Neuron (in vitro differentiated cells): ENCODE measurements at regions not wholly inside any gene's neighbourhood (a gene's known extent, or its start where the extent isn't known, plus 50 kb on each side); places are given as distances from the start of the nearest gene placed in this dataset.

Experiments used
- H2AFZ ChIP-seq: one replicate; pipeline ENCODE4 v1.6.1; 2013; ENCODE audit warnings: low read depth, mild to moderate bottlenecking, inconsistent platforms, low read length, moderate library complexity
- H3K27me3 ChIP-seq: one replicate; pipeline ENCODE4 v1.6.1; 2013; ENCODE audit warnings: low read length; ENCODE audit not compliant: insufficient read depth
- H3K36me3 ChIP-seq: one replicate; pipeline ENCODE4 v1.6.1; 2013; ENCODE audit warnings: low read length; ENCODE audit not compliant: insufficient read depth
- H3K4me1 ChIP-seq: one replicate; pipeline ENCODE4 v1.6.1; 2013; ENCODE audit warnings: low read length; ENCODE audit not compliant: insufficient read depth
- H3K4me3 ChIP-seq: 2 replicates; pipeline ENCODE4 v1.5.1; 2013; ENCODE audit warnings: mild to moderate bottlenecking, low read length, moderate library complexity
- H3K9me3 ChIP-seq: one replicate; pipeline ENCODE4 v1.6.1; 2013; ENCODE audit warnings: low read length

GRCh38 chr21:27129694-27130093 is 162.8 kb upstream of the ADAMTS5 start:
- Histone ChIP-seq H3K27me3 (no peaks in the 10 kb centered on the region), H3K36me3 (no peaks in the 10 kb centered on the region), H2AFZ (no peak overlapping the region), H3K4me1 (no peaks in the 10 kb centered on the region), H3K9me3 (no peaks in the 10 kb centered on the region), H3K4me3 (no peak overlapping the region)

DNA sequence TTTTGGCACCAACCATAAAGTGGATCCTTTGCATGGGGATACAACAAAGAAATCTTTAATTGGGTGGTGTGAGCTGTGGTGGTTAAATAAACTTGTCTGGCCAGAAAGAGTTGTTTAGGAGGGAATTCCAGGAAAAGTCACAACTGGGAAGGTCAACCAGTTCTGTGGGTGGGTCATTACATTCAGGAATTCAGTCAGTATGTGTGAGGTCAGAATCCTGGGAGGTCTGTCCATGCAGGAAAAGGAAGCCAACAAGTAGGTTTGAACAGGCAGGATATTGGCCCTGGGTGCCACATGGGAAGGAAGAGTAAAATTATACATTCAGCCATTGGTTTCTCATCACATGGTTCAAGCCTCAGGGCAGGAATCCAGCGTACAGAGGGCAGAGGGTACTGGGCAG is 162.3 kb upstream of the ADAMTS5 start:
- Histone ChIP-seq H2AFZ (no peak overlapping the region), H3K4me1 (no peaks in the 10 kb centered on the region), H3K4me3 (no peak overlapping the region), H3K36me3 (no peaks in the 10 kb centered on the region), H3K9me3 (no peaks in the 10 kb centered on the region), H3K27me3 (no peaks in the 10 kb centered on the region)

- no peaks in the 10 kb centered on the region for H3K9me3 ChIP-seq
- H3K27me3 ChIP-seq: no peaks in the 10 kb centered on the region
- H3K4me3 ChIP-seq: no peak overlapping the region
- H3K4me1 ChIP-seq: no peaks in the 10 kb centered on the region
- no peak overlapping the region for H2AFZ ChIP-seq
- H3K36me3 ChIP-seq: no peaks in the 10 kb centered on the region
These were observed 159.3 kb upstream of the ADAMTS5 start for GRCh38 chr21:27126140-27126539.

DNA sequence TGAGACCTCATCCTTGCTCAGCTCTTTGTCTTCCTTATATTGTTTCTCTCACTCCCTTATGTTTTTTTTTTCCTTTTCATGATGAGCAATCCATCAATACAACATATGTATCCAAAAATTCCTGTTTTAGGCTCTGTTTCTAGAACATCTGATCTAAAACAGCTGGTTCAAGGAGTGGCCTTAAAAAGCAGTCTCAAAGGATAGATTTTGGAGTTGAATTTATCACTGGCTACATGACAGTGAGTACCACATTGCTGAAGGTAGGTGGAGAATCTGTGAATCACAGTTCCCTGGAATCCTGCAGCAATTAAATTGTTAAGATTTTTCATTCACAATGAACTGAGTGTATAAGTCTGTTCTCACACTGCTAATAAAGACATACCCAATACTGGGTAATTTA is 155.8 kb upstream of the ADAMTS5 start:
- no peaks in the 10 kb centered on the region for H3K36me3 ChIP-seq
- no peaks in the 10 kb centered on the region for H3K9me3 ChIP-seq
- no peak overlapping the region for H3K4me3 ChIP-seq
- no peak overlapping the region for H2AFZ ChIP-seq
- no peaks in the 10 kb centered on the region for H3K4me1 ChIP-seq
- H3K27me3 ChIP-seq: no peaks in the 10 kb centered on the region

GRCh38 chr21:27114111-27114510 is 147.2 kb upstream of the ADAMTS5 start:
- Histone ChIP-seq H3K4me3 (no peak overlapping the region), H3K4me1 (no peaks in the 10 kb centered on the region), H2AFZ (no peak overlapping the region), H3K9me3 (no peaks in the 10 kb centered on the region), H3K36me3 (no peaks in the 10 kb centered on the region), H3K27me3 (no peaks in the 10 kb centered on the region)

DNA sequence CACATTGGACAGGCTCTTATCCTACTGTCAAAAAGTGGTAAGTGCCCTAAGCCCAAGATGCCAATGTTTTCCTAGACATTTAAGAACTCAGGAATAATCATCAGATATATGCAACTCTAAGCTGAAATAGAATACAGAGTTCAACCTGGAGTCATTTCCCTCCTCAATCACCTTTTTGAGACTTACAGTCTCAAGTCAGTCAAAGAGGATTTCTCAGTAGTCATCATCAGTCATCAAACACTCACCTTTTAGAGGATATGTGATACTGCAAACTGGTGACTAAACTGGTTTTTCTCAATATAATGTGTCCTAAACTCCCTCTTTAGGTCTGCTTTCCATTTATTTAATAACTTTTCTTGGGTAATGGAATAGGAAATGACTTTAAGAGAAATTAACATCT is 145.3 kb upstream of the ADAMTS5 start:
- Histone ChIP-seq H3K36me3 (no peaks in the 10 kb centered on the region), H3K9me3 (no peaks in the 10 kb centered on the region), H3K4me1 (no peaks in the 10 kb centered on the region), H3K27me3 (no peaks in the 10 kb centered on the region), H3K4me3 (no peak overlapping the region), H2AFZ (no peak overlapping the region)

- Histone ChIP-seq H3K4me1 (no peaks in the 10 kb centered on the region), H3K36me3 (no peaks in the 10 kb centered on the region)
These were observed 144.1 kb upstream of the ADAMTS5 start for GRCh38 chr21:27110956-27111355.

DNA sequence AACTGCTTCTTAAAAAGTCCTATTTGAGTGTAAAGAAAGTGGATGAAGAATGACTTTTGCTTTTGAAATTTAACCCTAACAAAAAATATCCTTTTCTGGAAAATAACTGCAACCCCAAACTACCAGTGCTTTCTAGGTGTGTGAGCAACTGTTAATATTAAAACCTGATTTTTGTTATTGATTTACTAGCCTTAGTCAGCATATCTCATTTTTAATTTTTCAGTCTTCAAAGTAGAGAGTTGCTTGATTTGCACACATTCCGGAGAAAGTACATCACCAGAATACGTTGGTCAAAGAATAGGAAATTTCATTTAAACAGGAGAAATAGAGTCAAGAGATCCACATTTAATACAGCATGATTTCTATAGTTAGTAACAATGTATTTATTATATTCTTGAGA is 141.8 kb upstream of the ADAMTS5 start:
- no peaks in the 10 kb centered on the region for H3K4me1 ChIP-seq
- no peaks in the 10 kb centered on the region for H3K27me3 ChIP-seq
- H3K36me3 ChIP-seq: no peaks in the 10 kb centered on the region
- no peak overlapping the region for H2AFZ ChIP-seq
- no peaks in the 10 kb centered on the region for H3K9me3 ChIP-seq
- H3K4me3 ChIP-seq: no peak overlapping the region

More at GRCh38 chr21:27110956-27111355, 144.1 kb upstream of the ADAMTS5 start:
- Histone ChIP-seq H3K4me3 (no peak overlapping the region), H2AFZ (no peak overlapping the region), H3K9me3 (no peaks in the 10 kb centered on the region), H3K27me3 (no peaks in the 10 kb centered on the region)

DNA sequence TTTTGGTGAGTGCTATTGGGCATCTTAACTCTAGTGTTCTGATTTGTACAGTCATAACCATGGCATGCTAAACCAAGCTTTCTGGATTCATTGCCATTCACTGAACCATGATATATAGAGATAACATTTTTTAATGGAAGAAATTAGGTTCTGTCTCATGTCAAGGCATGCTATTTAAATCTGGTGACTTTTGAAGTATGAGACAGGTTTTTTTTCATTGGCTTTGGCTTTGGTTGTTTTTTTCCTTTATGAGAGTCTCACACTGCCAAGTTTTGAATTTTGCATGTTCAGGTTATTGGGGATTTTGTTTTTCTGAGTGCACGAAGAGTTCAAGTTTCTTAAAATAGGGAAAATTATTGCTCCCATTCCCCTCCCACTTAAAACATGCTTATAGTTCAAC is 141.3 kb upstream of the ADAMTS5 start:
- Histone ChIP-seq H3K4me1 (no peaks in the 10 kb centered on the region), H3K27me3 (no peaks in the 10 kb centered on the region), H2AFZ (no peak overlapping the region), H3K9me3 (no peaks in the 10 kb centered on the region), H3K36me3 (no peaks in the 10 kb centered on the region), H3K4me3 (no peak overlapping the region)

DNA sequence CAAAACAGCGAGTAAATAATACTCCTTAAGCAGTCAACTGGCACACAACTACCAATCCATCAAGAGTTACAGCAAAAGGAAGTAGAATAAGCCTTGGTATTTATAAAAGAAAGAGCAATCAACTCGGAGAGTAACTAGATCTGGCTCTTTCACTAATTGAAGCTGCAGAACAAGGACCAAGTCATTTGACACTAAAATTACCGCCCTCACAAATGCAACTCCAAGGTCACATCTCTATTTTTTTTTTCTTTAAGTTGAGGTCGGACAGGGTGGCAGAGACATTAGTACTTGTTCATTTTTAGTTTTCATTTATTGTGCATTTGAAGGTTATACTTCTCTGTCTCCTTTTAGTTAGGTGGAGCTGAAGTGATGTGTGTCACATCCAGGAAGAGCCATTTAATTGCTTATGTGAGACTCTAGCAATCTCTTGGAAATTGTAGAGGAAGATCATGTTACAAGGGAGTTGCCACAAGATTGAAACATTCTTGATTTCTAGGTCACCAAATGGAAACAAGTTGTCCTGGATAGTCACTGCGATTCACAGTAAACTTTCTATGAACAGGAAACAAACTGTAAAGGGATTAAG is 138.1 kb upstream of the ADAMTS5 start:
- no peak overlapping the region for H3K4me3 ChIP-seq
- no peaks in the 10 kb centered on the region for H3K27me3 ChIP-seq
- H2AFZ ChIP-seq: no peak overlapping the region
- H3K4me1 ChIP-seq: no peaks in the 10 kb centered on the region
- H3K9me3 ChIP-seq: no peaks in the 10 kb centered on the region
- no peaks in the 10 kb centered on the region for H3K36me3 ChIP-seq

DNA sequence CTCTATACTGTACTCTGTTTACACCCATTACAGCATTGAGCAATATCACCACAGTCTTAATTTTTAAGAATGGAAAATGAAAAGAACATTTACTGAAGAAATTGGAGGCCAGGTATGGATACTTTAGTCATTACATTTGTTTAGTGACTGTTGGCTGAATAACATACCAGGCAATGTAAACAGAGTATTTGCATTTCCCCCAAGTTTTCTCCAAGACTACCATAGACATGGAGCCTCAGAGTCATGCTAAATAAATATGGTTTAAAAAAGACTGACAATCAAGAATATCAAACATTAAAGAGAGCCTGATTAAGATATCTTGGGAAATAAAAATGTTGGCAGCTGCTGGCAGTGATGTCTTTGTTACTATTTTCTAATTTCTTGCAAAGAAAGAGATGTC is 136.9 kb upstream of the ADAMTS5 start:
- H3K36me3 ChIP-seq: no peaks in the 10 kb centered on the region
- H3K9me3 ChIP-seq: no peaks in the 10 kb centered on the region
- no peaks in the 10 kb centered on the region for H3K4me1 ChIP-seq
- H3K27me3 ChIP-seq: no peaks in the 10 kb centered on the region
- no peak overlapping the region for H2AFZ ChIP-seq
- no peak overlapping the region for H3K4me3 ChIP-seq

DNA sequence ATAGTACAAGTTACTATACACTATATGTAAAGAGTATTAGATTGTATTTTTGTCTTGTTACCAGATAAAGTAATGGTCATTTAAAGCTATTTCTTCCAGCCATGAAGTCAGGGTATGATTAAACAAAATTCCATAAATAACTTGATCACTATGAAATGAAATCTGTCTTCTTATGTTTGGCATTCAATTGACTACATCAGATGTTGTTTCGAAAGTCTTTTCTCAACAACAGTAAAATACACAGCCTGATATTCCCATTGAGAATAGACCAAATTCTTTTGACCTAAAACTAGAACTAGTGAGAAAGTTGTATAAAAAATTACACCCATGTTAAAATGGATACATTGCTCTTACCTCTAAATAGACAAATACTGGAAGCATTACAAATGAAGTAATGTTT is 134.6 kb upstream of the ADAMTS5 start:
- Histone ChIP-seq H3K4me3 (no peak overlapping the region), H3K4me1 (no peaks in the 10 kb centered on the region), H2AFZ (no peak overlapping the region), H3K27me3 (no peaks in the 10 kb centered on the region), H3K9me3 (no peaks in the 10 kb centered on the region), H3K36me3 (no peaks in the 10 kb centered on the region)

DNA sequence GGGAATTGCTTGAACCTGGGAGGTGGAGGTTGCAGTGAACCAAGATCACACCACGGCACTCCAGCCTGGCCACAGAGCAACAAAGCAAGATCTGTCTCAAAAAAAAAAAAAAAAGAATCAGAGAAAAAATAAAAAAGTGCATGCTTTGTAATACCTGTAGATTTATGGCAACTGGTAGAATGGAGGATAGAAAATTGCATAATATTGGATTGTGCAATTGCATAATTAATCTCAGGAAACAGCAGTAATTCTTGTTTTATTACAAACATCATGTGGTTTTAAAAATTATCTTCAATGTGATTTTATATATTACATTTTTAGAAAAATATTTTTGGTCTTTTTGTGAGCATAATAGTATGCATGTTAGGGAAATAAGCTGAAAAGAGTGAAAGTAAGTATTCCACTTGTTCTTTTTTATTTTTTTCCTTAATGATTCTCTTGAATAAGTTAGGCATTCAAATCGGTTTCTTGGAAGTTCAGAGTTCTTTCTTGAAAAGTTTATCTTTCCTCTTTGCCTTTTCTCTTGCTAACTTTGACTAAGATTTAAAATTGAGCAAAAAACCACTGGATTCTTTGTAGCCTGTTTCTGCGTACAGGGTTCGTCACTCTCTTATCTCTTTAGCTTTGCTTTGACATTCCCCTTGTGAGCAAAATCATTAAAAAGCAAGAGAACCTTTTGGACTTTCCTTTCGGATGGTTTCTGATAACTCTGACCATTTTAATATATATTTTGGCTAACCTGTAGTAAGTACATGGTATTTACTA is 127.5 kb upstream of the ADAMTS5 start:
- Histone ChIP-seq H3K27me3 (no peaks in the 10 kb centered on the region), H3K36me3 (no peaks in the 10 kb centered on the region), H3K9me3 (no peaks in the 10 kb centered on the region), H2AFZ (no peak overlapping the region), H3K4me3 (no peak overlapping the region), H3K4me1 (no peaks in the 10 kb centered on the region)

DNA sequence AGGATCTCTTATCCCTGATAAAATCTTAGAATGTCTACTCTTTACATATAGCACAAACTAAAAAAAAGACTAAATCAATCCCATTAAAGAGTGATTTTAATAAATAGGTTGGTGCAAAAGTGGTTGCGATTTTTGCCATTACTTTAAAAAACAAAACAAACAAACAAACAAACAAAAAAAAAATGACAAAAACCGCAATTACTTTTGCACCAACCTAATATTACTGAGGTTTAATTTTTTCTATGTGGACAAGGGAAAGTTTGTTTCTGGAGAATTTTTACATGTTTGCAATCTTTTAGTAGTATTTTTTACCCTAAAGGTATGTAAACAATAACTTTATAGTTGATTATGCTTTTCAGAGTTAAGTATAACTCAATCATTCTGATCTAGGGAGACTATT is 119.7 kb upstream of the ADAMTS5 start:
- no peaks in the 10 kb centered on the region for H3K9me3 ChIP-seq
- no peaks in the 10 kb centered on the region for H3K27me3 ChIP-seq
- H3K36me3 ChIP-seq: no peaks in the 10 kb centered on the region
- H2AFZ ChIP-seq: no peak overlapping the region
- no peak overlapping the region for H3K4me3 ChIP-seq
- H3K4me1 ChIP-seq: no peaks in the 10 kb centered on the region
